Effector memory CD8-positive, alpha-beta T cell (primary cell): ENCODE measurements at regions not wholly inside any gene's neighbourhood (a gene's known extent, or its start where the extent isn't known, plus 50 kb on each side); places are given as distances from the start of the nearest gene placed in this dataset.
"Not testable (repeated sequence)": the region's sequence is repeated elsewhere in the genome, so short reads cannot be mapped to it uniquely, and the experiment has no call there.

Source experiments
- ATAC-seq: fragments of 150-1000 bp; cut with Tn5 transposase; replicated peaks from 2 replicates; pipeline ENCODE4 v1.10.0; 2021; ENCODE audit warnings: mild to moderate bottlenecking, moderate library complexity
- DNase-seq, 3 experiments: peaks; one replicate each; pipeline ENCODE4 v3.0.0; 2021
- H3K27ac Mint-ChIP-seq, 2 donors: one replicate each; pipeline ENCODE4 v1.8.0; 2022; ENCODE audit warnings: mild to moderate bottlenecking in 2 of 2, mixed read lengths in 2 of 2, moderate library complexity in 2 of 2
- H3K27me3 Mint-ChIP-seq, 2 donors: one replicate each; pipeline ENCODE4 v1.8.0; 2022; ENCODE audit warnings: mixed read lengths in 2 of 2
- H3K36me3 Mint-ChIP-seq: one replicate; pipeline ENCODE4 v1.8.0; 2022; ENCODE audit warnings: mild to moderate bottlenecking, moderate library complexity, mixed read lengths; ENCODE audit not compliant: insufficient read depth
- H3K4me1 Mint-ChIP-seq, 2 donors: one replicate each; pipeline ENCODE4 v1.8.0; 2022; ENCODE audit warnings: low read depth in 2 of 2, mixed read lengths in 2 of 2
- H3K4me3 Mint-ChIP-seq, 2 donors: one replicate each; pipeline ENCODE4 v1.8.0; 2022; ENCODE audit warnings: mild to moderate bottlenecking in 2 of 2, mixed read lengths in 2 of 2, moderate library complexity in 2 of 2
- H3K9me3 Mint-ChIP-seq, 2 donors: one replicate each; pipeline ENCODE4 v1.8.0; 2022; ENCODE audit warnings: mixed read lengths in 2 of 2

- ATAC-seq (no peak), DNase-seq (no peak)
- H3K4me1 Mint-ChIP-seq = no peaks in the 10 kb centered on the region
- H3K9me3 Mint-ChIP-seq = no peaks in the 10 kb centered on the region
- H3K4me3 Mint-ChIP-seq = no peak overlapping the region
- H3K36me3 Mint-ChIP-seq = no peaks in the 10 kb centered on the region
- H3K27ac Mint-ChIP-seq = no peak overlapping the region
- peaks cover 17 to 28% of the 10 kb centered on the region in 2 donors for H3K27me3 Mint-ChIP-seq
Measured at GRCh38 chr18:78792736-78793135, 186.9 kb upstream of the SALL3 start.

DNA sequence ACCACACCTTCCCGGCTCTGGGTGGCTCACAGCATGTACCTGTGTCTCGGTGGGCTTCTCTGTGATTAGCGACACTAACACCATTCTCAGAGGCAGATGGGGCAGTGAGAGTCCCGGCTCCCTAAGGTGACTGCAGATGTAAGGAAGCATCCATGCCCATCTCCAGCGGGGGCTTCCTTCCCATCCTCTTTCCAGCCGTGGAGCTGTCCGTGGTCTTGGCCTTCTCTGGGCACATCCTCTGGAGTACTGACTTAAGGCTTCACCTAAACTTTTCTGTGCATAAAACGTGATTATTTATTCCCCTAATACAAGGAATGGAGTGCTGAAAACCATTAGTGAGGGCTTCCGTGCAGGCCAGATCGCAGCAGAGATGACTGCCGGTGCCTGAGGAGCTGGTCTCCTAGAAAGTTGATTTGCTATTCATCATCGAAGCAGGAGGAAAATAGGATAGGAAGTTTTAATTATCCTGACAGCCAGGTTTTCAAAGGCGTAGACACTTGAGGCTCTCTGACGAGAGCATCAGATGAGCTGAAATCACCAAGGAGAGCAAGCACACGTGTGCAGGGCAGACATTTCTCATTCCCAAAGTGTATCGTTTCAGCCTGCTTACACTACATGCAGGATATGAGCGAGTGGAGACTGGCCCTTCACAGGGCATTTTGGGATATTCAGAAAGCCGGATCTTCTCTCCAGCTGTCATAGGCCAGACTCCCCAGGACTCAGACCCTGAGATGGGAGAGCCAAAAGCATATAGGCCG lies 186.1 kb upstream of the SALL3 start:
- no peaks in the 10 kb centered on the region for H3K36me3 Mint-ChIP-seq
- ATAC-seq = no peak
- peaks cover 15 to 28% of the 10 kb centered on the region in 2 donors for H3K27me3 Mint-ChIP-seq
- no peaks in the 10 kb centered on the region for H3K9me3 Mint-ChIP-seq
- no peaks in the 10 kb centered on the region for H3K4me1 Mint-ChIP-seq
- DNase-seq = no peak
- H3K4me3 Mint-ChIP-seq = no peak overlapping the region
- no peak overlapping the region for H3K27ac Mint-ChIP-seq

DNA sequence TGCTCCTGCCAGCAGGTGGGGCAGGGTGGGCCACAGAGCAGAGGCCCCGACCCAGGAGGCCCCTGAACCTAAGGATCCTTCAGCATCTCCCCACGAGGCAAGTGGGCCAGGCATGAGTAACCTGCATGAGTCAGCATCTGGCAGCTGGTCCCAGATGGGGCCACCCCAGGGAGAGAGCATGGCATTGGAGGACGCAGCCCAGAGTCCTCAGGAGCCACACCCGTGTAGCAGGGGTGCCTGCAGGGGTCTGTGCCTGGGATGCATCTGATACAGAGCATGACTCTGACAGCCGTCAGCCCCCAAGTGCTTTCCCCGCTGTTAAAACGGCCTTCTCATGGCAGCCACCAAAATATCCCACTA lies 185.6 kb upstream of the SALL3 start:
- Mint-ChIP-seq H3K36me3 (no peaks in the 10 kb centered on the region), H3K27ac (no peak overlapping the region), H3K27me3 (peaks cover 15 to 28% of the 10 kb centered on the region in 2 donors), H3K4me3 (no peak overlapping the region), H3K9me3 (no peaks in the 10 kb centered on the region), H3K4me1 (no peaks in the 10 kb centered on the region)
- ATAC-seq (no peak), DNase-seq (no peak)

- Mint-ChIP-seq H3K27ac (no peak overlapping the region), H3K4me1 (no peaks in the 10 kb centered on the region), H3K36me3 (no peaks in the 10 kb centered on the region), H3K9me3 (peaks cover 0 to 2% of the 10 kb centered on the region in 2 donors), H3K27me3 (peaks cover 4 to 20% of the 10 kb centered on the region in 2 donors), H3K4me3 (no peak overlapping the region)
- ATAC-seq = no peak
- DNase-seq = no peak
Measured at GRCh38 chr18:78796693-78797455, 182.7 kb upstream of the SALL3 start.

- peaks cover 0 to 2% of the 10 kb centered on the region in 2 donors for H3K9me3 Mint-ChIP-seq
- DNase-seq (no peak), ATAC-seq (no peak)
- H3K27me3 Mint-ChIP-seq = peaks cover 6 to 19% of the 10 kb centered on the region in 2 donors
- no peaks in the 10 kb centered on the region for H3K4me1 Mint-ChIP-seq
- H3K27ac Mint-ChIP-seq = no peak overlapping the region
- no peak overlapping the region for H3K4me3 Mint-ChIP-seq
- no peaks in the 10 kb centered on the region for H3K36me3 Mint-ChIP-seq
Measured at GRCh38 chr18:78797499-78797898, 182.1 kb upstream of the SALL3 start.

DNA sequence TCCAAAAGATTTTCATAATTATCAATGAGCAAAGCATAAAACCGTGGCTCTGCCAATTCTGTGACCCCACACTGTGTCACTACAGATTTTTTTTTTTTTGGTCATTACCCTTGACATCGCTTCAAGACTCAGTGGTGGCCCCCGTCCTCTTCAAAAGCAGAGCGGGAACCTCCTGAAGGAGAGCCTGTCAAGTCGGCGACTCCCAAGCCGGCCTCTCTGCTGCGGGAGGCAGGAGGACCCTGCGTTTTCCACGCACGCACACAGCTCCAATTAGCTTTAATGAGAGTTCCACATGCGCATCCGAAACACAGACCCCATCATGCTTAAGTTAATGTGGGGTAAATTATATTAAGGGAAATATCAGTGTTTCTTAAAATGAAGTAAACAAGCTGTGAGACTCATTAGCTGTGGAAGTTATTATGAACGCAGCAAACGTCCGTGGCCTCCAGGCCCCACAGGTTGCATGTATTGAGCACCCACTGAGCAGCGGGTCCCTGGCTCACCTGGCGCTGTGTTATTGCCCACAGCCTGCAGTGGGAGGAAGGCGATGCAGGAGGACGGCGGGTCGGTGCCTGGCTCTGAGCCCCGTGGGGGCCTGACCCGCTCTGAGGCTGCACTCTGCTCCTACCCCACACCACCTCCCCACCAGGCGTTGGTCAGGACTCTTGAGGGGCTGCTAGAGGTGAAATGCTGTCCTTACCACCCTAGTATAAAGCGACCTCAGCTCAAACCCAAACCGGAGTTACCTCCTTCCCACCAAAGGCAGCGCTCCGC lies 181.0 kb upstream of the SALL3 start:
- Mint-ChIP-seq H3K36me3 (no peaks in the 10 kb centered on the region), H3K27me3 (peaks cover 6 to 20% of the 10 kb centered on the region in 2 donors), H3K4me3 (no peak overlapping the region), H3K27ac (no peak overlapping the region), H3K4me1 (no peaks in the 10 kb centered on the region), H3K9me3 (peaks cover 0 to 2% of the 10 kb centered on the region in 2 donors)
- ATAC-seq = no peak
- no peak for DNase-seq

DNA sequence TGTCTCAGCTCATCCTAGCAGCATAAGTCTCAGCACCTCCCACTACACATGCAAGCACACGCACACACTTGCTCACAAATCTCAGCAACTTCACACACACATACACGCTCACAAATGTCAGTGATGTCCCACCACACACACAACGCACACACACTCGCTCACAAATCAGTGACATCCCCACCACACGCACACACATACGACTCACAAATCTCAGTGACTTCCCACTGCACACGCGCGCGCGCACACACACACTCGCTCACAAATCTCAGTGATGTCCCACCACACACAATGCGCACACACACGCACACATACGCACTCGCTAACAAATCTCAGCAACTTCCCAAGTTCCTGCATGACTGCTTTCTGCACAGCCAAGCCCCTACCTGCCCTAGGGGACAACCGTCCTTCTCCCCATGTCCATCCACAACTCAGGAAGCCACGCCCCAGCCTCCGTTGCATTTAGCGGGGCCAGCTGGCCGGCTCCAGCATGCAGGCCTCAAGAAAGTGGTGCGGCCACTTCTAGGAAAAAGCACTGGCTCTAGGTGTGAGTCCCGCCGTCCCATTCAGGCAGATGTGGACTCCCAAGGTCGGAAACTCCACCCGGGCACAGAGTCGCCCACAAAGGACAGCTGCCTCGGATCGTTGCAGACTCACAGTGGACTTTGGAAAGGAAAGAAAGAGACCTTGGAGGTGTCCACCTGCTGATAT lies 180.1 kb upstream of the SALL3 start:
- Mint-ChIP-seq H3K4me3 (no peak overlapping the region), H3K4me1 (no peaks in the 10 kb centered on the region), H3K27ac (no peak overlapping the region), H3K27me3 (peaks cover 6 to 22% of the 10 kb centered on the region in 2 donors), H3K9me3 (peaks cover 0 to 2% of the 10 kb centered on the region in 2 donors), H3K36me3 (no peaks in the 10 kb centered on the region)
- no peak for ATAC-seq
- no peak for DNase-seq

DNA sequence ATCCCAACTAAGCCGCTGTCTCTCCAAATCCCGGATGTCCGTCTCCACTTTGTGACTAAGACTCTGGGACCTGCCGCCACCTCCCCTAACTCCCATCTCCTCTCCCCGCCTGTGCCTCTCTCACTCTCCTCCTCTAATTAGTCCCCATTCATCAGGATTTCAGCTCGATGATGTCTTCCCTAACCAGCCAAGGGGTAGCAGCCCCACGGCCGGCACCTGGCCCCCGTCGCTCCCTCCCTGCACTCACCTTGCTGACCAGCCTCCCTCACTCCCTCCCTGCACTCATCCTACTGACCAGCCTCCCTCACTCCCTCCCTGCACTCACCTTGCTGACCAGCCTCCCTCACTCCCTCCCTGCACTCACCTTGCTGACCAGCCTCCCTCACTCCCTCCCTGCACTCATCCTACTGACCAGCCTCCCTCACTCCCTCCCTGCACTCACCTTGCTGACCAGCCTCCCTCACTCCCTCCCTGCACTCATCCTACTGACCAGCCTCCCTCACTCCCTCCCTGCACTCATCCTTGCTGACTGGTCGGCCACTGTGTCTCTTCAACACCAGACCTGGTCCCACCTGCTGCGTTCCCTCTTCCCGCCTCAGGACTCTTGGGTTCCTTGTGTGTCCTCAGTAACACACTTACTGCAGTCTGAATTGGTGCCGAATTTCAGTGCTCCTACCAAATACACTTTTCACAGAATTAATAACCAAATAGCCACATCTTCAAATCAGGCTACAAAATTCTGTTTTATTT lies 179.3 kb upstream of the SALL3 start:
- not testable (repeated sequence) for H3K36me3 Mint-ChIP-seq, DNase-seq, H3K4me1 Mint-ChIP-seq, H3K27ac Mint-ChIP-seq, H3K4me3 Mint-ChIP-seq, H3K9me3 Mint-ChIP-seq, ATAC-seq
- peaks cover 6 to 29% of the 10 kb centered on the region in 2 donors for H3K27me3 Mint-ChIP-seq

DNA sequence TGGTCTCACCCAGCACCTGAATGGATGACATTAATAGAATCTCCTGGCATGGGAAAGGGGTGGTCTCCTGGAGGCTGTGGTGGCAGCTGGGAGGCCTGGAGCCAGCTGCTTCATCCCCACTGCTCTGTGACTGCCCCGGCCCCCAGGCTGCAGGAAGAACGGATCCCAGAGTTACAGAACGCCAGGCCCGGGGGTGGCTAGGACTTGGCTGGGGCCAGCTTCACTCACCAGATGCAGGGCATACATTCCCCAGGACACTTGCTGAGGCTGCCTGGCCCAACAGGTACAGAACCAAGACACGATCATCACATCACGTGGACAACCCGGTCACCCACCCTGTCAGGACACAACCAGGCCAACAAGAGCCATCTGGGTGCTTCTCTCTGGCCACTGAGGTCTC lies 178.6 kb upstream of the SALL3 start:
- DNase-seq = no peak
- Mint-ChIP-seq H3K27ac (no peak overlapping the region), H3K4me3 (no peak overlapping the region), H3K9me3 (peaks cover 0 to 2% of the 10 kb centered on the region in 2 donors), H3K36me3 (no peaks in the 10 kb centered on the region), H3K27me3 (peaks cover 6 to 36% of the 10 kb centered on the region in 2 donors), H3K4me1 (no peaks in the 10 kb centered on the region)
- ATAC-seq = no peak

GRCh38 chr18:78803104-78803503 lies 176.5 kb upstream of the SALL3 start:
- Mint-ChIP-seq H3K27me3 (peaks cover 17 to 42% of the 10 kb centered on the region in 2 donors), H3K9me3 (peaks cover 0 to 2% of the 10 kb centered on the region in 2 donors), H3K27ac (no peak overlapping the region), H3K4me1 (no peaks in the 10 kb centered on the region), H3K4me3 (no peak overlapping the region), H3K36me3 (no peaks in the 10 kb centered on the region)
- DNase-seq (no peak), ATAC-seq (no peak)

DNA sequence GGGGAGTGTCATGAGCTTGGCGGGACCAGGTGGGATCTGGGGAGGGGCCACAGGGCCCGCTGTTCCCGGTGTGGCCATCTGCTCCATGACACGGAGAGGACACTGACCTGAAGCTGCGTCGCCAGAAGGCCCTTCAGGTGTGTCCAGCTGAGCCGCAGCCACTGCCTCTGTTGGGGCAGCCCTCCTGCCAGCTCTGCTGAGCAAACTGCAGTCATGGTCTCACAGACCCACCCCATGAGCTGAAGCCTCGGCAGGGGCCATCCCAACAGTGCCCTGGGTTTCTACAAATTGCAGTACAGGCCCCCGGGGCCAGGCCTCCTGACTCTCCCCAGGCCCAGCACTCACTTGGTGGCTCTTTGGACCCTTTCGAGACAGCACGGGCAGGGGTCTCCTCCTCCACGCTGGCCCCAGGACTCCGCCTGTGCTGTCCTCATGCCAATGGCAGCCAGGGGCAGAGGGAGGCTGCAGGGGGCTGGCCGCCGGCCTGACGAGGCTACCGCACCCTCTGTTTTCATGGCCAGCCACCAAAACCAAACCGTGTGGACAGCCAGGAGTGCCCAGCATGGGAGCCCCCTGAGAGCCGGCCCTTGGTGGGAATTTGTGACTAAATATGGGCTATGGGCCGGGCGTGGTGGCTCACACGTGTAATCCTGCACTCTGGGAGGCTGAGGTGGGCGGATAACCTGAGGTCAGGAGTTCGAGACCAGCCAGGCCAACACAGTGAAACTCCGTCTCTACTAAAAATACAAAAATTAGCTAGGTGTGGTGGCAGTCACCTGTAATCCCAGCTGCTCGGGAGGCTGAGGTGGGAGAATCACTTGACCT lies 175.2 kb upstream of the SALL3 start:
- H3K4me3 Mint-ChIP-seq = no peak overlapping the region
- peaks cover 17 to 42% of the 10 kb centered on the region in 2 donors for H3K27me3 Mint-ChIP-seq
- no peaks in the 10 kb centered on the region for H3K36me3 Mint-ChIP-seq
- DNase-seq = no peak
- no peak for ATAC-seq
- no peak overlapping the region for H3K27ac Mint-ChIP-seq
- H3K4me1 Mint-ChIP-seq = no peaks in the 10 kb centered on the region
- H3K9me3 Mint-ChIP-seq = peaks cover under 1 to 1% of the 10 kb centered on the region in 2 donors

DNA sequence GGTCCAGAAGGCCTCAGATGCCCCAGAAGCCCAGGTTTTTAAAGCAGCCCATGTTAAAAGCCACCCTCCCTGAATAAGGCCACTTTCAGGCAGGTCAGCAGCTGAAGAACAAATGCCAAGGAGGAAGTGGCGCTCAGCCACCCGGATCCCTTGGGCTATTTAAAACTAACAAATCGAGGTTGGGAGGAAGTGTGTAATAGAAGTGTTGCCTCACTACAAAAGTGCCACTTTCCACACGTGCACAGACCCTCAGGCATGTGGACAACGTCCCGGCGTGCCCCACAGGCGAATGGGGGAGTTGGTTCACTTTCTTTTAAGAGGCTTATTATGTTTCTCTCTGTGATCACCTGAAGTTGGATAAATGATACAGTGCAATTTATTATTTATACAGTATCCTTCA lies 173.8 kb upstream of the SALL3 start:
- ATAC-seq (no peak), DNase-seq (no peak)
- H3K9me3 Mint-ChIP-seq = peaks cover 3 to 9% of the 10 kb centered on the region in 2 donors
- H3K36me3 Mint-ChIP-seq = no peaks in the 10 kb centered on the region
- peaks cover 17 to 41% of the 10 kb centered on the region in 2 donors for H3K27me3 Mint-ChIP-seq
- peaks cover 0 to 3% of the 10 kb centered on the region in 2 donors for H3K4me1 Mint-ChIP-seq
- H3K4me3 Mint-ChIP-seq = no peak overlapping the region
- no peak overlapping the region for H3K27ac Mint-ChIP-seq
